GM23338 (cell line): ENCODE measurements at regions not wholly inside any gene's neighbourhood (a gene's known extent, or its start where the extent isn't known, plus 50 kb on each side); places are given as distances from the start of the nearest gene placed in this dataset.

Source experiments
- ATAC-seq: fragments of 200-7000 bp; cut with Tn5 transposase; 3 replicates; pipeline ENCODE4 v1.9.1; 2020
- DNase-seq: peaks from one replicate; pipeline ENCODE4 v3.0.0-alpha.2; 2015; ENCODE audit warnings: low spot score
- H2AFZ ChIP-seq: fragments of 200-600 bp; sonication (generic); 2 replicates; pipeline ENCODE4 v1.8.0; 2016; ENCODE audit warnings: antibody characterized with exemption, mild to moderate bottlenecking, moderate library complexity
- H3F3A ChIP-seq: fragments of 200-600 bp; sonication (generic); replicated peaks from 2 replicates; pipeline ENCODE4 v1.8.0; 2017; ENCODE audit warnings: antibody characterized with exemption, mixed run types, low read depth
- H3K27ac ChIP-seq: fragments of 200-600 bp; sonication (generic); 2 replicates; pipeline ENCODE4 v1.6.1; 2016; ENCODE audit warnings: low read depth
- H3K27me3 ChIP-seq: fragments of 200-600 bp; sonication (generic); 2 replicates; pipeline ENCODE4 v1.8.0; 2016; ENCODE audit warnings: mild to moderate bottlenecking, mixed run types, moderate library complexity; ENCODE audit not compliant: insufficient read depth
- H3K36me3 ChIP-seq: fragments of 200-600 bp; sonication (generic); 2 replicates; pipeline ENCODE4 v1.8.0; 2016; ENCODE audit warnings: mild to moderate bottlenecking; ENCODE audit not compliant: insufficient read depth
- H3K4me1 ChIP-seq: fragments of 200-600 bp; sonication (generic); 2 replicates; pipeline ENCODE4 v1.8.0; 2016; ENCODE audit warnings: mild to moderate bottlenecking, moderate library complexity; ENCODE audit not compliant: insufficient read depth
- H3K4me2 ChIP-seq: fragments of 200-600 bp; sonication (generic); 2 replicates; pipeline ENCODE4 v1.7.1; 2017; ENCODE audit warnings: mixed run types
- H3K4me3 ChIP-seq: fragments of 200-600 bp; sonication (generic); 2 replicates; pipeline ENCODE4 v1.6.1; 2016; ENCODE audit warnings: mixed run types
- H3K79me2 ChIP-seq: fragments of 200-600 bp; sonication (generic); replicated peaks from 2 replicates; pipeline ENCODE4 v1.8.0; 2017; ENCODE audit warnings: mild to moderate bottlenecking; ENCODE audit not compliant: insufficient read depth
- H3K9me2 ChIP-seq: fragments of 200-600 bp; sonication (generic); 2 replicates; pipeline ENCODE4 v1.8.0; 2017; ENCODE audit not compliant: insufficient read depth
- H4K20me1 ChIP-seq: fragments of 200-600 bp; sonication (generic); replicated peaks from 2 replicates; pipeline ENCODE4 v1.8.0; 2017; ENCODE audit warnings: mild to moderate bottlenecking; ENCODE audit not compliant: insufficient read depth
- H3K27ac Mint-ChIP-seq: 2 replicates; pipeline ENCODE4 v1.8.0; 2020; ENCODE audit warnings: inconsistent platforms, mild to moderate bottlenecking, moderate library complexity, mixed read lengths
- H3K27me3 Mint-ChIP-seq: 3 replicates; pipeline ENCODE4 v1.8.0; 2022; ENCODE audit warnings: low read depth, mild to moderate bottlenecking, moderate library complexity, mixed read lengths, inconsistent platforms; ENCODE audit not compliant: insufficient read depth, poor library complexity
- H3K36me3 Mint-ChIP-seq: 3 replicates; pipeline ENCODE4 v1.8.0; 2021; ENCODE audit warnings: low read depth, mild to moderate bottlenecking, inconsistent platforms, moderate library complexity, mixed read lengths
- H3K4me1 Mint-ChIP-seq: 3 replicates; pipeline ENCODE4 v1.8.0; 2020; ENCODE audit warnings: mild to moderate bottlenecking, inconsistent platforms, mixed read lengths
- H3K4me3 Mint-ChIP-seq: 3 replicates; pipeline ENCODE4 v1.8.0; 2021; ENCODE audit warnings: moderate library complexity, mild to moderate bottlenecking, inconsistent platforms, mixed read lengths
- H3K9me3 Mint-ChIP-seq: 3 replicates; pipeline ENCODE4 v1.8.0; 2020; ENCODE audit warnings: moderate library complexity, mild to moderate bottlenecking, inconsistent platforms, mixed read lengths
- CREB1 ChIP-seq: fragments of 250-450 bp; sonication (Bioruptor Pico); IDR thresholded peaks from 2 replicates; pipeline ENCODE4 v1.5.0; 2020; ENCODE audit warnings: low read depth, mild to moderate bottlenecking, moderate library complexity
- CTCF ChIP-seq, 2 experiments: fragments of 200-600 bp in 1 of 2; sonication (generic) in 1 of 2; conservative IDR thresholded peaks; 2 replicates each; pipeline versions ENCODE4 v1.5.1 to v1.6.1; 2016 to 2017; ENCODE audit warnings: antibody characterized with exemption in 2 of 2, low read depth in 2 of 2, mild to moderate bottlenecking in 2 of 2, moderate library complexity in 1 of 2
- ETS1 ChIP-seq: IDR thresholded peaks from 2 replicates; pipeline ENCODE4 v1.6.1; 2016; ENCODE audit warnings: antibody characterized with exemption
- EZH2 ChIP-seq: fragments of 200-600 bp; sonication (generic); IDR thresholded peaks from one replicate; pipeline ENCODE4 v1.8.0; 2017; ENCODE audit warnings: antibody characterized with exemption, mild to moderate bottlenecking, low read depth; ENCODE audit not compliant: unreplicated experiment
- EZH2phosphoT487 ChIP-seq: fragments of 200-600 bp; sonication (generic); IDR thresholded peaks from one replicate; pipeline ENCODE4 v1.8.1; 2018; ENCODE audit warnings: antibody characterized with exemption; ENCODE audit not compliant: unreplicated experiment
- NANOG ChIP-seq: IDR thresholded peaks from 2 replicates; pipeline ENCODE4 v1.6.1; 2016; ENCODE audit warnings: antibody characterized with exemption, borderline replicate concordance
- POLR2AphosphoS5 ChIP-seq: IDR thresholded peaks from 2 replicates; pipeline ENCODE4 v1.6.1; 2016; ENCODE audit warnings: antibody characterized with exemption, low read depth
- ZNF331 ChIP-seq: fragments of 250-450 bp; sonication (Bioruptor Pico); IDR thresholded peaks from 2 replicates; pipeline ENCODE4 v1.5.0; 2020; ENCODE audit warnings: low read depth, mild to moderate bottlenecking, moderate library complexity
- ZNF462 ChIP-seq: fragments of 250-450 bp; sonication (Bioruptor Pico); IDR thresholded peaks from 2 replicates; pipeline ENCODE4 v1.5.0; 2020; ENCODE audit warnings: mild to moderate bottlenecking, moderate library complexity

- Histone ChIP-seq H3K27me3 (no peaks in the 10 kb centered on the region), H3K9me2 (peaks cover 3% of the 10 kb centered on the region), H3K4me1 (no peaks in the 10 kb centered on the region), H3F3A (no peaks in the 10 kb centered on the region), H3K36me3 (no peaks in the 10 kb centered on the region), H2AFZ (no peak overlapping the region), H3K4me3 (no peak overlapping the region), H3K27ac (no peak overlapping the region), H3K4me2 (no peak overlapping the region), H4K20me1 (no peaks in the 10 kb centered on the region), H3K79me2 (no peaks in the 10 kb centered on the region)
- Mint-ChIP-seq H3K9me3 (no peaks in the 10 kb centered on the region), H3K27me3 (no peaks in the 10 kb centered on the region), H3K27ac (no peak overlapping the region), H3K36me3 (no peaks in the 10 kb centered on the region), H3K4me3 (no peak overlapping the region), H3K4me1 (no peaks in the 10 kb centered on the region)
- DNase-seq: no peak
- no peak for TF ChIP-seq NANOG
- TF ChIP-seq POLR2AphosphoS5: no peak
- TF ChIP-seq CREB1 (CRISPR knock-in tag): no peak
- no peak for TF ChIP-seq EZH2phosphoT487
- no peak for TF ChIP-seq EZH2
- TF ChIP-seq CTCF (conservative IDR thresholded peaks at IDR 0.05; ENCODE audit: low read depth in 2 of 2): no peak
- TF ChIP-seq ETS1: no peak
- no peak for TF ChIP-seq ZNF331
- TF ChIP-seq ZNF462 (CRISPR knock-in tag): no peak
- no peak for ATAC-seq
Observed at GRCh38 chr12:131499160-131499863, 211.6 kb upstream of the SFSWAP start.
